ENCODE measurements at regions not wholly inside any gene's neighbourhood (a gene's known extent, or its start where the extent isn't known, plus 50 kb on each side); places are given as distances from the start of the nearest gene placed in this dataset.

- no peak for DNase-seq
Observed at GRCh38 chr7:93015101-93015778, 102.5 kb downstream of the SAMD9 start.

DNA sequence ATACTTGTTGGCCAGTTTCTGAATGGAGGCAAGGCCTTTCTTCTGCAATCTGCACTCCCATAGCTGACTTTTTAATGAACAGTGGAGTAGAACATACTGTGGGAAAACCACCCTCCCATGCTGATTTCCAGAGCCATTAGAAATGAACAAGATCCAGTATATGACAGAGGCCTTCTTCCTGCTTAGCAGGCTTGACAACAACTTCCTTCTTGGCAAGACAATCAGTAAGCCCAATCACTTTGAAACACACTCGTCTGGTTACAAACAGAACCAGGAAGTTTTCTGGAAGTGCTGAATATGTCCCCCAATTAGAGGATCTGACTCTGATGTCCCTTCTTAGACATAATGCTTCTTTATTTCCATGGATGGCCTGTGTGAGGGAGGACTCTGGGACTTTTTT, 103.4 kb downstream of the SAMD9 start:
- DNase-seq, result no peak

DNA sequence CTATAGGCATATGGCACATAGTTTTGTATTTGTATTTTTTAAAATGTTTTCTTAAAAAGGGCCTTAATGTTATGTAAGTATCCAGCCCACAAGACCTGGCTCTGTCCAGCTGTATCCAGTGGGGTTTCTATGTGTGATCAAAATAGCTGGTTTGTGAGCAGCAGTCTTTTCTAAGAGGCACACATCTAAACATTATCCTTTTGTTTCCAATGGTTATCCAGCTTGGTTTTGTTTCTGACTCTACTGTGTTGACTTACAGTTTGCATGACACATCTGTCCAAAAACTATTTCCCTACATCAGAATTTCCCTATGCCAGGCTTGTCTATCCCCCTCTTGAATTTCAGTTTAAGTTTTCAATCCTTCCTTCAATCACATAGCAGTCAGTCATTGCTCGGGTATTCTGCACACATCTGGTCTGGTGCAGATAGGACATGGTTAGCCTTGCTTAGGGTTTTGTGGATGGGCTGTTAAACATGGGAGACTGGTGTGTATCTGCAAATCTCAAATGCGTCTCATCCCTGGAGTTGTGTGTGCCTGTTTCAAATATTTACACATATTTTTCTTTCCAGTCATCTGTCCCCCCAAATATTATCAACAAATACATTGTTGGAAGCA, 104.2 kb downstream of the SAMD9 start:
- DNase-seq, result no peak

DNA sequence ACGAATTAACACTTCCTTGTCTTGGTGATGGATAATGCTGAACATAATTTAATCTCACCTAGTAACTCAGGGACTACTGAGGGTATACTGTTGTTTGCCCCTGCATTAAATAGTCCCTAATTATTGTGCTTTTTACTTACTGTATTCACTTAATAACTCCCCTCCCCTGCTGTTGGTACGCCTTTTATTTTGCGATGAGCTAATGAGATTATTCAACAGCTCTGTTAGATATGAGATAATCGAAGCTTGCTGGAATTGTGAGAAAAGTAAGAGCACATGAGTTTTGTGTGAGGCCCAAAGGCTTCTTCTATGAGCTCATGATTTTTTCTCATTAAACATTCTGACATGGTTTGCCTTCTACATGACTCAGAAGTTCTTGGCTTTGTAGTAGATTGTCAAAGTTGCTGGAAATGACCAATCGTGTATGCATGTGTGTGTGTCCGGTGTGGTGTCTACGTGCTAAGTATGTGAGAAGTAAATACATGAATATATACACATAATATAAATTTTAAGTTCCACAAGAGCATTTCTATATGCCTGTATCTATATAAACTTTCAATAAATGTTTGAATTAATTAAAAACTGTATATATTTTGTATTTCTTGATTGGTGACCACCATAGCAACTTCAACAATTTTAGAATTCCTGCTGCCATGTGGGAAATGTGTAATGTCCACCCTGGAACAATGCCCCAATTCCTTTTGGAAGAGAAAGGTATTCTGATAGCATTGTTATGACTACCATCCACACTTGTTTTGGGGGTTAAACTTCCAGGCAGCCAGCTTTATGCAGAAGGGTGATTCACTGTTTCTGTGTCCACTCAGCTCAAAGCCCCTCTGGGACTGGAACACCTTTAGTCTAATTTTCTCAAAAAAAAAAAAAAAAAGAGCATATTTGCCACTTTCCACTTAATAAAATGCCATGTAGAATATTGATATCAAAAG, 106.2 kb downstream of the SAMD9 start:
- no peak for DNase-seq

DNA sequence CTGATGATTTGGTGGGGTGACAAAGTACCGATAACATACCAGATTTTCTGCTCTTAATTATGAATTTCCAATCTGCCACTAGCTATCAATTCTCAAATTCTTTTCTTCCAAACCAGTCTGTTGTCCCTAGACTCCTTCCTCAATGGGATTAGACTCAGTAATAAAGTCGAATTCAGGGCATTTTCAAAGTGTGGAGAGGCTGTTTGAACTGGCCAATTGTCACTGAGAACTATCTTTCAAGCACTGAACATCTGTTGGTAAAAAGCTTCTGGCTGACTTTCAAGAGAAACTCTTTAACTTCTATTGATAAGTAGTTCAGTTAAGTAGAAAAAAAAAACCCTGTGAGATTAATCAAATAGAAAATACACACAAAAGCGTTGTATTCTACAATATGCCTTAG, 108.9 kb downstream of the SAMD9 start:
- DNase-seq, result no peak

DNA sequence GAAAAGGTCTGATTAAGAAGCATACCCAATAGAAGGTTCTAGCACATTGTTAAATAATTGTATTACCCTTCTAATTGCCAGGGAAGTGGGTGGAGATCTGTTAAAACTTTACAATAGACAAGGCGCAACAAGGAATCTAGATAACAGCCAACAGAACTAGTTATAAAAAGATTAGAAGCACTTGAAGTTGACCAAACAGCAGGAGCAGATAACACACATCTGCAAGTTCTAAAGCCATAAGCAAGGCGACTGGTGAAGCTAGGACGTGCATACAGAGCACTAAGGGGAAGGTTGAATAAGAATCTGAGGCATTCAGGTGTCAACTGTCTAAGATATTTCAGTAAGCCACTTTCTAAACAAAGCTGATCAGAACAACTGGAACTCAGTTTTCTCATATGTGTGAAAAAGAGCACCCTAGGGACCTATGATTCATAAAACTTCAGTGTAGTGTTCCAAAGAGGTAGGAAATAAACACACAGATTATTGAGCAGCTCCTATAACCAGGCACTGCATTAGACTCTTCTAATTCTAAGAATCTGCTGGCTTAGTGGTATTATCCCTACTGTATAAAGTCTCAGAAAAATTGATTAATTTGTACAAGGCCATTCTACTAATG, 111.2 kb downstream of the SAMD9 start:
- DNase-seq, result no peak

DNA sequence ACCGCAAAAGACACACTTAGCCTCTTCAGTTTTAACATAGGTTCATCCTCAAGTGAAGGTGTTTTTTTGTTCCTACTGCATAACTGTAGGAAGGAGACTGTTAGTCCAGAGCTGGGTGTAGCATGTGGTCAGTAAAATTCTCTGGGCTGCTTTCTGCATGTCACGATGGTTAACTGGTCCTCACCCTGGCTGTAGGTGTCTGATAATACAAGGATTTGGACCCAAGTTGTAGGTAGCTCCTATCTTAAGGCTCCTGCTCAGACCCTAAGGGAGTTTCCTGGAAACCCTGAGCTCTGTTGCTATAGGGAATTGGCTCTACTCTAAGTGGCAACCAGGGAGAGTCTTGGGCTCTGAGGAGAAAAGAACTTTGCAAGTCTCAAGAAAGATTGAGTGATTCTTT, 112.9 kb downstream of the SAMD9 start:
- DNase-seq, result no peak

DNA sequence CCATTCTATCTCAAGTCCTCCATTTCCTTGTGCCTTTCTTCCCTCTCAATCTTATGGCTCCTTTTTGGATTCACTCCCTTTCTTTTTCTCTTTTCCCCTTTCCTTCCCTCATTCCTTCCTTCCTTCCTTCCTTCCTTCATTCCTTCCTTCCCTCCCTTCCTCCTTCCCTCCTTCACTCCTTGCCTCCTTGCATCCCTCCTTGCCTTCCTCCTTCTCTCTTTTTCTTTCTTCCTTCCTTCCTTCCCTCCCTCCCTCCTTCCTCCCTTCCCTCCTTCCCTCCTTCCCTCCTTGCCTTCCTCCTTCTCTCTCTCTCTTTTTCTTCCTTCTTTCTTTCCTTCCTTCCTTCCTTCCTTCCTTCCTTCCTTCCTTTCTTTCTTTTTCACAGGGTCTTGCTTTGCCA, 120.1 kb downstream of the SAMD9 start:
- no peak for DNase-seq

GRCh38 chr7:92997152-92997551, 120.6 kb downstream of the SAMD9 start:
- no peak for DNase-seq

- DNase-seq, result no peak
Observed at GRCh38 chr7:92994901-92995300, 122.9 kb downstream of the SAMD9 start.

DNA sequence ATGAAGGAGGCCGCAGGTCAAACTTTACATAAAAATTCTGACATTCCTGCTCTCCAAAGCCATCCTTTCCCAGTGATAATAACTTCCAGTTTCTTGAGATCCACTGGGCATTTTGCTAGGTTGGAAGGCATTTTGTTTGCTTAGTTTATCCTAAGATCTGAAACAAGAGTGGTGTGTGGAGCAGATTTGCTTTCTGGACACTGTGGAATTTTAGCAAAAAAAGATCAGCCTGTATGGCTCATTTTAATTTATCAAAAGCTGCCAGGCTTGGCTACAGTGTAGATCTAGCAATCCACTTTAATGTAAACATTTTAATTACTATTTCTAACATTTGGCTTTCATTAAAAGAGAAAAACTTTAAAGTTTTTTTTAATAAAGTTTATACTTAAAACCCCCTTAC, 124.8 kb downstream of the SAMD9 start:
- no peak for DNase-seq

DNA sequence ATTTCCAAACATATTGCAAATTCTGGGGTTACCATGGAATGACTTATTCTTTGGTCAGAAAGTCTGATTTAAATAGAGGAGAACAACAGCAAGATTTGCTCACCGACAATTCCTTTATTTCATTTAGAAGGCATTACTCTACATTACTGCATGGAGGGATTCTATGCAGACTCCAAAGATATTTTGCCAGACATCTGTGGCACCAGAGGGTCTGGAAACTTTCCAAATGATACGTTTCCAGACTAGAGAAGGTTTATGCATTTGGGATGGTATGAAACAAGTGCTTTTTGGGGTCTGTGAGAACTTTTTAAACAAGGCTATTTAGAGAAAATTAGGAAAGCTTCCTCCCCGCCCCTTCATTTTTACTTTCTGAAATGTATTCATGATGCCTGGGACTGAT, 125.3 kb downstream of the SAMD9 start:
- no peak for DNase-seq

- no peak for DNase-seq
Observed at GRCh38 chr7:92991190-92991589, 126.6 kb downstream of the SAMD9 start.

GRCh38 chr7:92988941-92989545, 128.7 kb downstream of the SAMD9 start:
- no peak for DNase-seq

DNA sequence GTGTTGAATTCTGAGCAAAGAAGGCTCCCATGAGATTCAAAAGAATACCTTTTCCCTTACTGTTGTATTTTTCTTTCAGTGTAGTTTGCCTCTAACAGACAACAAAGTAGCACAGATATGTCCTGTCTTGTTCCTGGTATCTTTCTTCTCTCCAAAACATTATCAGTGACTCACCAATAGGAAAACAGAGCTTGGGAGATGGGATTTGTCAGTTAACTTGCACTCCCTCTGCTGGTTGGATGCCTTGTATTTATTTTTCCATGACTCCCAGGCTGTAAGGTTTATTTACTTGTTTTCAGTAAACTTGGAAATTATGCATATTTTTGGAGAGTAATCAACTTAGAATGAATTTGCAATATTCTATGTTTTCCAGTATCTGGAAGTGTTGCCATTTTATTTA, 129.7 kb downstream of the SAMD9 start:
- DNase-seq, result no peak

DNA sequence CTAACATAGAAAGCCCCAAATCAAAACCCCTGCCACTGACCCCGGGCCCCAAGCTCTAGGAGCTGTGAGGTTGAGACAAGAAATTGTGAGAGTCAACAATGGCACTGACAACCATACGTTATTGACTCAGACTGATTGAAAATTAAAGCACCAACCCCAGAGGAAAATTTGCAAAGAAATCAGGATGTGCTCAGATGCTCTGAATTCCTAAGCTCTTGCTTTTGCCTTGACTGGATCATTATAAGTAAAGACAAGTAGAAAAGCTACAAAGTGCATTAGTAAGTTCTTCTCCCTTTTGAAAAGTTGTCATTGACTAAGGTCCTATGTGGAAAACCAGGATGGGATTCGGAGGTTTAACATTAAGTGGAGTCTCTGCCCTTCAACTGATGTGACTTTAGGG, 130.2 kb downstream of the SAMD9 start:
- no peak for DNase-seq

DNA sequence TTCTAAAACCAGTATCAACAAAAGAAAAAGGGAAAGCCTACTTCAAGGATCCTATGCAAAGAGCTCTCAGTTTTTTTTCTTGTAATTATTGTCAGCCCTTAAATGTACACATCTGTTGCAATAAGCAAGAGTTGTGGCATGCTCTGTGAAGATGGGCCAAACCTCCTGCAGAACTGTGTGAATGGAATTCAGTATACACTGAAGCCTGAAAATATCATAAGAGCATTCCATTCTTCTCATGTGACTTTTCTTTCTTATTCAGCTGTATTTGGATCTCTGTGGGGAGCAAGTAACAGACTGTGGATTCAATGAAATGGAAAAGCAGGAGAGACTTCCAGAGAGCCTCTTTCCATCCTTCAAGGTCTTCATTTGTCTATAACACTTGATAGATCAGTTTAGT, 130.7 kb downstream of the SAMD9 start:
- no peak for DNase-seq

DNA sequence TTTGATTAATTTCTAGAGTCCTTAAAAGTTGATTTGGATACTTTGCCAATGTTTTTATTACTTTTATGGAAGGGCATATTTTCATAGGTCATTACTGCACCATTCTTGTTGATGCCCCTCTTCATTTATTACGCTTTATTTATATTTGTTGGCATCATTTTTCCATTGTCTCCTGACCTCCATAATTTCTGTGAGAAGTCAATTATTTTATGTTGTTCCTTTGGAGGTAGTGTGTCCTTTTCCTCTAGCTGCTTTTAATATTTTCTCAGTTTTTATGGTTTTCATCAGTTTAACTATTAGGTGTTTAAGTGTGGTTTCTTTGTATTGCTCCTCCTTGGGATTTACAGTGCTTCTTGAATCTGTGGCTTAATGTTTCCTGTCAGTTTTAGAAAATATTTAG, 134.9 kb downstream of the SAMD9 start:
- no peak for DNase-seq

- no peak for DNase-seq
Observed at GRCh38 chr7:92976931-92977330, 140.6 kb upstream of the CDK6 start.

- DNase-seq, result no peak
Observed at GRCh38 chr7:92973974-92974373, 137.6 kb upstream of the CDK6 start.

- DNase-seq, result no peak
Observed at GRCh38 chr7:92973293-92973731, 136.9 kb upstream of the CDK6 start.

GRCh38 chr7:92972441-92972840, 136.1 kb upstream of the CDK6 start:
- no peak for DNase-seq

GRCh38 chr7:92969061-92969460, 132.7 kb upstream of the CDK6 start:
- DNase-seq, result no peak

All from stimulated activated naive CD4-positive, alpha-beta T cell (primary cell).